Fibroblast of the aortic adventitia (primary cell): ENCODE measurements at regions not wholly inside any gene's neighbourhood (a gene's known extent, or its start where the extent isn't known, plus 50 kb on each side); places are given as distances from the start of the nearest gene placed in this dataset.

Experiments
- DNase-seq: peaks from one replicate; pipeline ENCODE4 v3.0.0-alpha.2; 2010; ENCODE audit warnings: low read depth
- H3K4me3 ChIP-seq: 2 replicates; pipeline ENCODE4 v1.5.1; 2011; ENCODE audit warnings: low read depth, mild to moderate bottlenecking, control low read depth, low read length, moderate library complexity
- CTCF ChIP-seq: IDR thresholded peaks from 2 replicates; pipeline ENCODE4 v1.5.1; 2011; ENCODE audit warnings: mild to moderate bottlenecking, low read length, control low read depth, inconsistent platforms; ENCODE audit not compliant: insufficient read depth

GRCh38 chr18:1732143-1732542, 827.5 kb downstream of the ADCYAP1 start:
- DNase-seq = no peak
- TF ChIP-seq CTCF = no peak
- H3K4me3 ChIP-seq = no peak overlapping the region

- no peak overlapping the region for H3K4me3 ChIP-seq
- no peak for TF ChIP-seq CTCF
- DNase-seq = no peak
Observed at GRCh38 chr18:1746131-1746530, 825.2 kb downstream of the METTL4 start.

GRCh38 chr18:1751249-1751648, 820.1 kb downstream of the METTL4 start:
- TF ChIP-seq CTCF = no peak
- DNase-seq = no peak
- no peak overlapping the region for H3K4me3 ChIP-seq

GRCh38 chr18:1760901-1761300, 810.4 kb downstream of the METTL4 start:
- no peak overlapping the region for H3K4me3 ChIP-seq
- DNase-seq = no peak
- TF ChIP-seq CTCF = no peak

GRCh38 chr18:1774261-1774660, 797.0 kb downstream of the METTL4 start:
- no peak for DNase-seq
- no peak overlapping the region for H3K4me3 ChIP-seq
- TF ChIP-seq CTCF = no peak

GRCh38 chr18:1777843-1778242, 793.5 kb downstream of the METTL4 start:
- TF ChIP-seq CTCF = no peak
- H3K4me3 ChIP-seq = no peak overlapping the region
- DNase-seq = no peak

- H3K4me3 ChIP-seq = no peak overlapping the region
- no peak for DNase-seq
- no peak for TF ChIP-seq CTCF
Observed at GRCh38 chr18:1778496-1779178, 792.7 kb downstream of the METTL4 start.
